GM18867 (cell line): ENCODE measurements at regions not wholly inside any gene's neighbourhood (a gene's known extent, or its start where the extent isn't known, plus 50 kb on each side); places are given as distances from the start of the nearest gene placed in this dataset.

Source experiments
- ATAC-seq: cut with Tn5 transposase; IDR thresholded peaks from one replicate; pipeline ENCODE4 v1.9.1; 2021; ENCODE audit warnings: mild to moderate bottlenecking, moderate library complexity; ENCODE audit not compliant: unreplicated experiment

GRCh38 chr22:46075764-46076531, 74.4 kb upstream of the PPARA start:
- ATAC-seq = no peak

GRCh38 chr22:46076651-46077339, 73.5 kb upstream of the PPARA start:
- no peak for ATAC-seq

DNA sequence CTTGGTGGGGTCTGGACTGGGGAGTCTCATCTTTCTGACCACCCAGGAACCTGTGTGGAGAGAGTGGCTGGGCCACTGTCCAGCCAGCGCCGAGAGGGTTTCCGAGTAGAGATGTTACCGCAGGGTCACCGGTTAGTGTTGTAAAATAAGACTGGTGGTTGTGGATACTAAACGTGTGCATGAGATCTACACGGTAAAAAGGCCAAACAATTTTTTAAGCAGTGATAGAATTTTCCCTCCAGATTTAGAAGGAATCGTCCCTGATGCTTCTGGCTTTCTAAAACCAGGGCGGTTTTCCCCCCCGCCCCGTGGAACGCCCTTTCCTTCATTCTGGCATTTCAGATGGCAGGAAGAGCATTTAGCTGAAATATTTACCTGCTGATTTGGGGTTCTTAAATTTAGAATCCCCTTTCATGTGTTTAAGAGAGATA, 72.6 kb upstream of the PPARA start:
- ATAC-seq = no peak

DNA sequence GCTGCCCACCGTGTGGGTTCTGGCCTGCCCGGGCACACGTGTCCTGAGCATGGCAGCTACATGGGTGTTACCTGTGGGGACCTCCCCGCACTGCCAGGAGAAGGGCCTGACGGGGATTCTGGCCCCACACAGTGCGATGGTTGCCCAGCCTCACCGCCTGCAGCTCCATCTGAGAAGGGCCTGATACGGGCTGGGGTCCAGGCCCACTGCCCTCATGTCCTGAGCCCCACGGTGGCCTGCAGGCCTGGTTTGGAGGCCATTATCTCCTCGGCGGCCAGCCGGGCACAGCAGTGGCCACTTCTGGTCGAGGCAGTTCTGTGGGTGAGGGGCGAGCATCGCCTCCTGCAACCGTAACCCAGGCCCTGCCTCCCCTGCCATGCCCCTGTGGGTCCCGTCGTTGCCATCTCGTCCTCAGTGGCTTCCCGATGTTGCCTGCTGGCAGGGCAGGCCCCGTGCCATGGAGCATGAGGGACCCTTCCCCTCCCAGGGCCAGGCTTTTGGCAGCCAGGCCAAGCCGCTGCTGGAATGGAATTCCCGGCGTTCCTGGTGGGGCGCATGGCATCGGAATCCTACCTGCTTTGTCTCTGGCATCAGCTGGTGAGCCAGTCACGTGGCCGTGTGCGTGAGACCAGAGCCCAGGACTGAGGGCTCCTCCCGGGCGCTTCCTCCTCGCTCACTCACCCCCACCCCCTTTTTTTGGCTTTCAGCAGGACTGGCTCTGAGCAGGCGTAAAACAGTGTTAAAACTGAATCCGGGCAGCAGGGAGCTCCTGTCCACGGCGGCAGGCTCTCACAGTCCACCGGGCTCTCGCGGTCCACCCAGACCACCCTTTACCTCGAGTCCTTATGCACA, 71.9 kb upstream of the PPARA start:
- no peak for ATAC-seq

DNA sequence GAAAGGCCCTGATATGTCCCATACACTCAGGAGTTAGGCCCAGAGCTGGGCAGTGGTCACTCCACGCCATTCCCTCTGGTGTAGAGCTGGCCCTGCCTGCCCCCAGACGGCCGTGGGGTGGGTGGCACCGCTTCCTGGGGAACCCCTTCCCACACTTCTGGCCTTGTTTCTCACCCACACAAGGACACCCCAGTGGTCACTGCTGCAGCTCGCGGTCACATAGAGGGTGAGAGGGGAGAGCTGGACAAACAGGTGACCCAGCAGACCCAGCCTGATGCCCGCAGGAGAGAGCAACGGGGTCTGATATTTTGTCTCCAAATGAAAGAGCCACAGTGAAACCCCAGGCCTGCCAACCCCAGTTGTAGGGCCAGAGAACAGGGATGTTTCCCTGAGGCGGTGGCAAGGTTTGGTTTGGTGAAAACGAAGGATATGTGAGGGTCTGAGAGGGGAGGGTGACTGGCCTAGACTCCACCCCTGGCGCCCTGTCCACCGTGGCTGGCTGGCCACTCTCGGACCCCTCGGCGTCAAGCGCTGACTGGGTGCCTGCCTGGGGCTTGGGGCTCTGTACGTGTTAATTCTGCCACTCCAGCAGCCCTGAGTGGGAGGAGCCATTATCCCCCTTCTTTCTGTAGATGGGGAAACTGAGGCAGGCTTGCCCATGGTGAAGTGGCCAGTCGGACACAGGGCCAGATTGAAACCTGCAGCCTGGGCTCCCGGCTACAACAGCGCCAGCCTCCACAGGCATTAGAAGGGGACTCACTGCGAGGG, 71.0 kb upstream of the PPARA start:
- no peak for ATAC-seq

GRCh38 chr22:46079861-46080821, 70.2 kb upstream of the PPARA start:
- ATAC-seq = no peak

DNA sequence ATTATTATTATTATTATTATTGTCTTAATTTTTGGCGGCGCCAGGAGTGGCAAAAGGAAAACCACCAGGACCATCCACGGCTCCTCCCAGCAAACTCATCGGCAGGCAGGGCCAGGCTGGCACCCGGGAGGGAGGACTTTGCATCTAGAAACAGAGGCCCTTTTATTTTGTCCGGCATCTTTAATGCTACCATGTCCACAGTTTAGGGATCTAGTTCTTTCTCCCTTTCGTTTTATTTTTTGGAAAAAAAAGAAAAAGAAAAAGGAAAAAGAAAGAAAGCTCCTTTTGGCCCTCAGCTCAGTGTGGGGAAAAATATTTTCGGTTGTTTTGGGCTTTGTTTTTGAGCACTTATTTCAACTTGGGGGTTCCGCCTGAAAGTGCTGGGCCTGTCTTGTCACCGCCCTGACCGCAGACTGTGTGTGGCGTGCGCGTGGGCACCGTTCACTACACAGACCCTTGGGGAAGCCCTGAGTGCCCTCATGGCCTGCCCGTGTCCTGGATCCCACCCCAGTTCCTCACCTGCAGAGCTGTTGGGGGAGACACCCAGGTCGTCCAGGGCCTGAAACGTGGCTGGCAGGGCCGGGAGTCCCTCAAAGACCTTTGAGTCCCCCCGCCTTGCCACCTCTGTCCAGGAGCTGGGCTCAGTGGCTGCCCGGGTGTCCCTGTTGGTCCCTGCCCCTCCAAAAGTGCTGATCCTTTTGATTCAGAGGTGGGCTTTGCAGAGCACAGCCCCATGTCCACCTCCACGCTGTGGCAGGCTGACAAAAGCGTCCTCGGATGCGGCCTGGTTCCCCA, 69.1 kb upstream of the PPARA start:
- no peak for ATAC-seq

DNA sequence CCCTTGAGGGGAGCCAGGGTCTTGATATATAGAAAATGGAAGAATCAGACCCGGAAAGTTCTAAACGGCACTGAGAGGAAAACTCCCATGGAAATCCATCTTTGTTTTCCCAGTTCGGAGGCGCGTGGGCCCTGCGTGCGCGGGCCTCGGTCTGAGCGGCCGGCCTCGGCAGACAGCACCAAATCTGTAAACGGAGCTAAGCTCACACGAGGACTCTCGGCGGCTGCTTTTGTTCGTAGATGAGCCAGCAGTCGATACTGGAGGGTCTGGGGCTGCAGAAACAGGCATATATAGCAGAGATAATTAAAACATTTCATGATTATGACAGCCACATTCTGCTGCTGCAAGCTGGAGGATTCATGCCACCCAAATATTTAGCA, 68.5 kb upstream of the PPARA start:
- no peak for ATAC-seq

DNA sequence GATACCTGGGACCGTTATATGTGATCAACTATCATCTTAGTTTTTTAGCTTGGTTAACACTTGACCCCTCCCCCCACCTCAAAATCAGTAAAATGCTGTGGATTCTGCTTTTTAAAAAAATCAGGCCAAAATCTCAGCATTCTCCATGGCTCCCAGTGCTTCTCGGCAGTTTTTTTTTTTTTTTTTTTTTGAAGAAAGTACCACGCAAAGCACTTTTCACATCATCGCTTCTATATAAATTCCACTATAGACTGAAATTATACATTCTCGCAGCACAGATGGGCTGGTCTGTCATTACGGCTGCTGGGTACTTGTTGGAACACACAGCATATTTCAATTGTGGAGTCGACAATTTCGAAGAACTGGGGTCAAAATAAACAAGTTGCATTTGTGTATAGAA, 67.7 kb upstream of the PPARA start:
- ATAC-seq = no peak

GRCh38 chr22:46083383-46084350, 66.7 kb upstream of the PPARA start:
- no peak for ATAC-seq

- no peak for ATAC-seq
Observed at GRCh38 chr22:46084376-46084775, 66.0 kb upstream of the PPARA start.

DNA sequence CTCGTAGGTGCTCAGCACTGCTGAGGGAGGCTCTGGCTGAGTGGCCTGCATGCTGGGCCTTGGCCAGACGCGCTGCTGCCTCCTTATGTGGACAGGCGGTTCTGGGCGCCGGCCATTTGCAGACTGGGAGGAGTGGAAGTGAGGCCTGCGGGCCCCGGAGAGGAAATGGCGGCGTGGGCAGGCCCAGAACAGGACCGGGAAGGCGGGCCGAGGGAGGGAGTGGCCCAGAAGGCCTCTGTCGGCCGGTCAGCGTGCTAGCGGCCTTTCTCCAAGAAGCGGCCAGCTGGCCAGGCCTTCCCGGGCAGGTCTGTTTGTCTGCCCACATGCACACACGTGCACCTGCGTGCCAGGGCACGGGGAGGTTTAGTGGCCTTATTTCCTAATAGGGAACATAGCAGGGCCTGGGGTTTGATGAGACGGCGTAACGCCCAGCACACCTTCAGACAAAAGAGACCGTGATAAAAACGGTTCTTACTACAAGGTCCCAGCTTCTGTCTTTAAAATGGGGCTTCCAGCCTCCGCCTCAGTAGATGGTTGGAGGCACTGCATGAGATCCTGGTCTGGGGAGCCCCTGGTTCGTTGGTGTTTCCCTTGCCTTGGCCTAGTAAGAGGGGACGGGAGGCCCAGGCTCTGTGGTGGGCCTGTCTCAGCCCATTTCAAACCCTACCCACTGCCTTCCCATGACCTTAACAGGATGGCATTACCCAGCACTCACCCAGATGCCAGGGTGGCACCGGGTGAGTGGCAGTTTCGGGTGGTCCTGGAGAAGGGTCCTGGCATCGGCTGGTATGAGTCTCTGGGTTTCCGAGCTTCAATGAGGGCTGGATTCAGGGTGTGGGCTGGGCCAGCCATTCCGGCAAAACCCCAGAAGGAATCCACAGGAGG, 65.1 kb upstream of the PPARA start:
- ATAC-seq = no peak

GRCh38 chr22:46085828-46086576, 64.3 kb upstream of the PPARA start:
- ATAC-seq = no peak

DNA sequence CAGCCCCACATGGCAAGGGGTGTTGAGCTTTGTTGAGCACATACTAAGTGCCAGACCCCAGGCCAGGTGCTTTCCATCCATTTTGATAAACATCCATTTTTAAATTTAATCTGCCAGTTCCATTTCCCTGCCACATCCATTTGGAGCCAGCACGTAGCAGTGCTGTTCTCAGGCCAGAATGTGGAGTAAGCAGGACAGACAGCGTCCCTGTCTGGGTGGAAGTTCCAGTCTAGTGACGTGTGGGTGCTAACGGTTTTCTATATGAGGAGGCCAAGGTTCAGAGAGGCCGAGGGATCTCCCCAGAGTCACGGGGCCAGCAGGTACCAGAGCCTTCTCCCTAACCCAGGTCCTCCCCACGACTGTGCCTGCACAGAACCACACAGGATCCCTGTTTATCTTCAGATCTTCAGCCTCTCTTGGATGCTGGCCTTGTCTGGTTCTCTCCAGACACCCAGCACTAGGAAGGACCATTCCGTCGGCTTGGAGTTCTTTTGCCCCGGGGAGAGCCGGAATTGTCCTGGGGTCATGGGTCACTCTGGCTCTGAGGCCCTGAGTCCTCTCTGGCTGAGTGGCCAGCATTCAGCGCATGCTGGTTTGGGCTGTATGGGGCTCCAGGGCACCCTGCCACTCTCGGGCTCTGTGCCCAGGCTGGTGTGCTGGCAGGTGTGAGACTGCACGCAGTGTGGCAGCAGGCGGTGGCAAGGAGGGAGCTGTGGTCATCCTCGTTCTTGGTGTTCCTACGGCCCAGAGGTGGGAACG, 63.6 kb upstream of the PPARA start:
- no peak for ATAC-seq

- ATAC-seq = no peak
Observed at GRCh38 chr22:46087336-46087690, 63.0 kb upstream of the PPARA start.
